HS-5 (cell line): ENCODE measurements at regions not wholly inside any gene's neighbourhood (a gene's known extent, or its start where the extent isn't known, plus 50 kb on each side); places are given as distances from the start of the nearest gene placed in this dataset.
"Not testable (repeated sequence)": the region's sequence is repeated elsewhere in the genome, so short reads cannot be mapped to it uniquely, and the experiment has no call there.

ENCODE experiments used
- DNase-seq: peaks from one replicate; pipeline ENCODE4 v3.0.0-alpha.2; 2012; ENCODE audit warnings: low read depth

GRCh38 chr13:44149231-44149630, 224.4 kb upstream of the SERP2 start:
- DNase-seq = not testable (repeated sequence)

GRCh38 chr13:44149821-44150220, 223.8 kb upstream of the SERP2 start:
- DNase-seq = no peak

- DNase-seq = no peak
Measured at GRCh38 chr13:44151474-44151873, 222.2 kb upstream of the SERP2 start.

- no peak for DNase-seq
Measured at GRCh38 chr13:44153496-44153895, 220.1 kb upstream of the SERP2 start.

- no peak for DNase-seq
Measured at GRCh38 chr13:44155422-44156293, 218.0 kb upstream of the SERP2 start.

- no peak for DNase-seq
Measured at GRCh38 chr13:44156294-44156658, 217.3 kb upstream of the SERP2 start.

GRCh38 chr13:44157606-44158005, 216.0 kb upstream of the SERP2 start:
- no peak for DNase-seq

GRCh38 chr13:44158098-44158521, 215.5 kb upstream of the SERP2 start:
- no peak for DNase-seq

- DNase-seq = no peak
Measured at GRCh38 chr13:44158881-44159632, 214.6 kb upstream of the SERP2 start.

GRCh38 chr13:44159633-44160279, 213.9 kb upstream of the SERP2 start:
- no peak for DNase-seq

GRCh38 chr13:44160591-44161191, 212.9 kb upstream of the SERP2 start:
- no peak for DNase-seq

GRCh38 chr13:44163108-44163507, 210.5 kb upstream of the SERP2 start:
- DNase-seq = no peak

- no peak for DNase-seq
Measured at GRCh38 chr13:44165221-44165888, 208.3 kb upstream of the SERP2 start.

GRCh38 chr13:44165889-44166496, 207.6 kb upstream of the SERP2 start:
- DNase-seq = no peak

- DNase-seq = no peak
Measured at GRCh38 chr13:44169018-44169911, 204.4 kb upstream of the SERP2 start.

GRCh38 chr13:44170731-44171130, 202.9 kb upstream of the SERP2 start:
- DNase-seq = no peak

- DNase-seq = no peak
Measured at GRCh38 chr13:44171156-44171555, 202.5 kb upstream of the SERP2 start.

GRCh38 chr13:44171861-44172260, 201.8 kb upstream of the SERP2 start:
- DNase-seq = no peak

- DNase-seq = no peak
Measured at GRCh38 chr13:44172281-44172810, 201.3 kb upstream of the SERP2 start.
